ENCODE measurements at regions not wholly inside any gene's neighbourhood (a gene's known extent, or its start where the extent isn't known, plus 50 kb on each side); places are given as distances from the start of the nearest gene placed in this dataset.

DNA sequence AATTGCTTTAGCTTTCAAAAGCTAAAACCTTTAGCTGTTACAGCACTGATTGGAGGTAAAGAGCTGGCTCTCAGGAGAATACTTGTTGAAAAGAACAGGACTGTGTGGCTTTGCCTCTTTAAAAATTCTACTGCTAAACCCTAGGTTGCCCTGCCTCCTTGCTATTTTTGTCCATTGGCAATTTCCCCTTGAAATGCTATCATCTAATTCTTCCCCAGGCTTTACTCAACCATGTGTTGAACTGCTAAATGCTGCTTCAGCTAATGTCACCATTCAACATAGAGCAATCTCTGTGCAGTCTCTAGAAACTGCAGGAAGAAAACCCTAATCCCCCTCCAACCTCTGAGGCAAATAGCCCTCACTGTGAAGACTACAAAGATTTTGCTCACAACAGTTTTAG lies 203.7 kb upstream of the ARX start (continued):
- TF ChIP-seq, protein P1, sequence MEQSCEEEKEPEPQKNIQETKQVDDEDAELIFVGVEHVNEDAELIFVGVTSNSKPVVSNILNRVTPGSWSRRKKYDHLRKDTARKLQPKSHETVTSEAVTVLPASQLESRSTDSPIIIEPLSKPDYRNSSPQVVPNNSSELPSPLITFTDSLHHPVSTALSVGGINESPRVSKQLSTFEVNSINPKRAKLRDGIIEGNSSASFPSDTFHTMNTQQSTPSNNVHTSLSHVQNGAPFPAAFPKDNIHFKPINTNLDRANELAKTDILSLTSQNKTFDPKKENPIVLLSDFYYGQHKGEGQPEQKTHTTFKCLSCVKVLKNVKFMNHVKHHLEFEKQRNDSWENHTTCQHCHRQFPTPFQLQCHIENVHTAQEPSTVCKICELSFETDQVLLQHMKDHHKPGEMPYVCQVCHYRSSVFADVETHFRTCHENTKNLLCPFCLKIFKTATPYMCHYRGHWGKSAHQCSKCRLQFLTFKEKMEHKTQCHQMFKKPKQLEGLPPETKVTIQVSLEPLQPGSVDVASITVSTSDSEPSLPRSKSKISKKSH (CRISPR knock-in tag; IDR thresholded peaks at IDR 0.05): no peak

DNA sequence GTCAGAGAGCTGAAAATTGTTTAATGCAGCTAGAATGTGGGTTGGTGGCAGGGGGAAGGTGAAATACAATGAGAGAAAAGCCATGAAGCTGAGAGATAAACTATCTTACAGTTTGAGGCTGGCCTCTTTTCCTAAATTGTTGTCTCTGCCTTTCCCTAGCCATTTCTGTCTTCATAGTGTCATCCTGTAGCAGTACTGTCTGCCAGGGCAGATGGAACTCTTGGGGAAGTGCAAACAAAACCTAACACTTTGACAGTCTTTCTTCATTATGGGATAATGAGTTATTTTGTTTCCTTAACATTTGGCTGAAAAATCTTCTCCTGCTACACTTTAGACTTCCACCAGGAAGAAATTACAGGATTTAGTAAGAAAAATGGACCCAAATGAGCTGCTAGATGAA lies 197.8 kb upstream of the ARX start:
- Histone ChIP-seq H3K9me1 (ENCODE audit: control insufficient read depth, insufficient read depth, low read length) (no peaks in the 10 kb centered on the region), H3K4me1 (replicated peaks in 1 of 2; ENCODE audit: control insufficient read depth in 2 of 2, insufficient read depth in 2 of 2, low read length in 2 of 2) (no peaks in the 10 kb centered on the region), H3K79me2 (ENCODE audit: control insufficient read depth, insufficient read depth, low read length) (no peaks in the 10 kb centered on the region), H3K9me3 (replicated peaks; ENCODE audit: control insufficient read depth, insufficient read depth, low read depth, low read length) (no peaks in the 10 kb centered on the region), H3K9ac (ENCODE audit: insufficient read depth in 1 of 2, low read depth in 2 of 2, low read length in 2 of 2) (no peak overlapping the region), H4K20me1 (replicated peaks; ENCODE audit: control insufficient read depth, insufficient read depth, low read length) (no peaks in the 10 kb centered on the region), H2AFZ (ENCODE audit: low read depth, low read length) (no peak overlapping the region), H3K4me2 (ENCODE audit: insufficient read depth, low read length) (no peak overlapping the region), H3K27me3 (ENCODE audit: control insufficient read depth in 2 of 2, insufficient read depth in 2 of 2, low read length in 2 of 2) (no peaks in the 10 kb centered on the region), H3K27ac (ENCODE audit: extremely low read depth, low read depth, low read length) (no peak overlapping the region), H3K36me3 (ENCODE audit: control insufficient read depth, insufficient read depth, low read length) (no peaks in the 10 kb centered on the region), H3K4me3 (no peak overlapping the region)
- in situ Hi-C loops (cut with MboI) (no loop called here), intact Hi-C loops (cut with micrococcal nuclease) (no loop called here)
- DNase-seq (ENCODE audit: extremely low read depth in 1 of 4, low spot score in 3 of 4): no peak
- no peak for ATAC-seq
- BruUV-seq (replicated peaks): no TSS peak
- ChIA-PET POLR2A (no interaction called here), CTCF (ENCODE audit: low intra/inter-chr PET ratio) (no interaction called here)
- TF ChIP-seq, protein P2, sequence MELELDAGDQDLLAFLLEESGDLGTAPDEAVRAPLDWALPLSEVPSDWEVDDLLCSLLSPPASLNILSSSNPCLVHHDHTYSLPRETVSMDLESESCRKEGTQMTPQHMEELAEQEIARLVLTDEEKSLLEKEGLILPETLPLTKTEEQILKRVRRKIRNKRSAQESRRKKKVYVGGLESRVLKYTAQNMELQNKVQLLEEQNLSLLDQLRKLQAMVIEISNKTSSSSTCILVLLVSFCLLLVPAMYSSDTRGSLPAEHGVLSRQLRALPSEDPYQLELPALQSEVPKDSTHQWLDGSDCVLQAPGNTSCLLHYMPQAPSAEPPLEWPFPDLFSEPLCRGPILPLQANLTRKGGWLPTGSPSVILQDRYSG (tag; conservative IDR thresholded peaks at IDR 0.05; ENCODE audit: low read depth): no peak
- TF ChIP-seq, protein P3, sequence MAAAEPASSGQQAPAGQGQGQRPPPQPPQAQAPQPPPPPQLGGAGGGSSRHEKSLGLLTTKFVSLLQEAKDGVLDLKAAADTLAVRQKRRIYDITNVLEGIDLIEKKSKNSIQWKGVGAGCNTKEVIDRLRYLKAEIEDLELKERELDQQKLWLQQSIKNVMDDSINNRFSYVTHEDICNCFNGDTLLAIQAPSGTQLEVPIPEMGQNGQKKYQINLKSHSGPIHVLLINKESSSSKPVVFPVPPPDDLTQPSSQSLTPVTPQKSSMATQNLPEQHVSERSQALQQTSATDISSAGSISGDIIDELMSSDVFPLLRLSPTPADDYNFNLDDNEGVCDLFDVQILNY (CRISPR knock-in tag; IDR thresholded peaks at IDR 0.05): no peak
- TF ChIP-seq U2AF1 (optimal IDR thresholded peaks at IDR 0.05; ENCODE audit: low read depth, low read length) (no peak), SAFB2 (IDR thresholded peaks at IDR 0.05; ENCODE audit: borderline replicate concordance, low read depth, low read length, severe bottlenecking) (no peak), HSF4 (CRISPR knock-in tag; IDR thresholded peaks at IDR 0.05; ENCODE audit: borderline replicate concordance) (no peak), PTRF (tag; IDR thresholded peaks at IDR 0.05) (no peak), NR2F6 (CRISPR knock-in tag; IDR thresholded peaks at IDR 0.05) (no peak), ZNF707 (CRISPR knock-in tag; conservative IDR thresholded peaks at IDR 0.05) (no peak), ZNF197 (CRISPR knock-in tag; IDR thresholded peaks at IDR 0.05; ENCODE audit: low read depth) (no peak), FOXA1 (IDR thresholded peaks at IDR 0.05; ENCODE audit: borderline replicate concordance) (no peak)
- no peak for FAIRE-seq
